Ovary (tissue), 3 donors: ENCODE measurements at regions not wholly inside any gene's neighbourhood (a gene's known extent, or its start where the extent isn't known, plus 50 kb on each side); places are given as distances from the start of the nearest gene placed in this dataset.

Experiments used
- EP300 ChIP-seq: sonication (generic); formaldehyde crosslinking; IDR thresholded peaks from one replicate; pipeline ENCODE4 v1.6.1; 2017; ENCODE audit warnings: antibody characterized with exemption
- POLR2A ChIP-seq: fragments of 450-650 bp; IDR thresholded peaks from one replicate; pipeline ENCODE4 v1.6.1; 2017; ENCODE audit warnings: antibody characterized with exemption, mild to moderate bottlenecking, moderate library complexity
- TF ChIP-seq, protein P1 (sequence below), 3 donors: fragments of 450-650 bp in 2 of 3; fragments of 200-600 bp in 1 of 3; IDR thresholded peaks; one replicate each; pipeline versions ENCODE4 v1.5.1 to v1.8.0; 2016 to 2022; ENCODE audit warnings: antibody characterized with exemption in 3 of 3, mild to moderate bottlenecking in 1 of 3
- donor health status: DM: no; HTN: no; CAD: no.

DNA sequence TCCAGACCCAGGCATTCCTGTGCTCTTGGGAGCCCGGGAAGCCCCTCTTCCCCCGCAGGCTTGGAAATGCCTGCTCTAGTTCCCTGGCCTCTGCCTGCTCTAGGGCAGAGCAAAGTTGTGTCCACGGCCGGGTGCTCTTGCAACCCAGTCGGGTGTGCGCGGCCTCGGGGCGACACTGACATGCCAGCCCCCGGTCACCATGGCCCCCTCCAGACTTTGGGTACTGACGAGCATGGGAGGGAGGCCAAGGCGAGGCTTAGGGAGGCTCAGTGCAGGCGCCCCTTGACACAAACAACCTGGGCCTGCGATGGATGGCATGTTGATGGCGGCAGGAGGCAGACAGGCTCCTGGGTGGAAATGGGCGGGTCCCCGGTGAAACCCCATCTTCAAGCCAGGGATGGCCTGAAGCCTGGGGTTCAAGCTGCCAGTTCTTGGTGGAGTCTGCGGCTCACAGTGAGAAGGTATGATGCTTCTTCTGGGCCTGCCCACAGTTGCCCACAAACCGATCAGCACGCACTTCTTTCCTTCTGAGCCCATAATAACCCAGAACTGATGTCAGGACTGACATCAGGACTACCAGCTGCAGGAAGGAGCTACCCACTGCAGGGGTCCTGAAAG is 689.9 kb downstream of the DSC3 start:
- no peak for TF ChIP-seq POLR2A
- TF ChIP-seq, protein P1, sequence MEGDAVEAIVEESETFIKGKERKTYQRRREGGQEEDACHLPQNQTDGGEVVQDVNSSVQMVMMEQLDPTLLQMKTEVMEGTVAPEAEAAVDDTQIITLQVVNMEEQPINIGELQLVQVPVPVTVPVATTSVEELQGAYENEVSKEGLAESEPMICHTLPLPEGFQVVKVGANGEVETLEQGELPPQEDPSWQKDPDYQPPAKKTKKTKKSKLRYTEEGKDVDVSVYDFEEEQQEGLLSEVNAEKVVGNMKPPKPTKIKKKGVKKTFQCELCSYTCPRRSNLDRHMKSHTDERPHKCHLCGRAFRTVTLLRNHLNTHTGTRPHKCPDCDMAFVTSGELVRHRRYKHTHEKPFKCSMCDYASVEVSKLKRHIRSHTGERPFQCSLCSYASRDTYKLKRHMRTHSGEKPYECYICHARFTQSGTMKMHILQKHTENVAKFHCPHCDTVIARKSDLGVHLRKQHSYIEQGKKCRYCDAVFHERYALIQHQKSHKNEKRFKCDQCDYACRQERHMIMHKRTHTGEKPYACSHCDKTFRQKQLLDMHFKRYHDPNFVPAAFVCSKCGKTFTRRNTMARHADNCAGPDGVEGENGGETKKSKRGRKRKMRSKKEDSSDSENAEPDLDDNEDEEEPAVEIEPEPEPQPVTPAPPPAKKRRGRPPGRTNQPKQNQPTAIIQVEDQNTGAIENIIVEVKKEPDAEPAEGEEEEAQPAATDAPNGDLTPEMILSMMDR (IDR thresholded peaks at IDR 0.05): no peak
- no peak for TF ChIP-seq EP300
